WERI-Rb-1 (cell line): ENCODE measurements at regions not wholly inside any gene's neighbourhood (a gene's known extent, or its start where the extent isn't known, plus 50 kb on each side); places are given as distances from the start of the nearest gene placed in this dataset.

Experiments used
- DNase-seq: peaks from one replicate; pipeline ENCODE4 v3.0.0-alpha.2; 2020
- H3K27ac ChIP-seq: fragments of 250-450 bp; sonication (Bioruptor Pico); 2 replicates; pipeline ENCODE4 v1.5.1; 2020; ENCODE audit warnings: mild to moderate bottlenecking, moderate library complexity
- H3K27me3 ChIP-seq: fragments of 250-450 bp; sonication (Bioruptor Pico); 2 replicates; pipeline ENCODE4 v1.5.1; 2021; ENCODE audit warnings: mild to moderate bottlenecking, low read depth, moderate library complexity; ENCODE audit not compliant: insufficient read depth, severe bottlenecking
- H3K36me3 ChIP-seq: fragments of 250-450 bp; sonication (Bioruptor Pico); 2 replicates; pipeline ENCODE4 v1.5.1; 2020; ENCODE audit warnings: mild to moderate bottlenecking, moderate library complexity
- H3K4me3 ChIP-seq: 2 replicates; pipeline ENCODE4 v1.5.1; 2011; ENCODE audit warnings: low read depth, mild to moderate bottlenecking, control low read depth, low read length
- H3K9me3 ChIP-seq: fragments of 250-450 bp; sonication (Bioruptor Pico); 2 replicates; pipeline ENCODE4 v1.5.1; 2021; ENCODE audit warnings: mild to moderate bottlenecking, moderate library complexity; ENCODE audit not compliant: severe bottlenecking
- CTCF ChIP-seq: IDR thresholded peaks from 2 replicates; pipeline ENCODE4 v1.5.1; 2011; ENCODE audit warnings: low read depth, mild to moderate bottlenecking, control low read depth, inconsistent platforms, low read length

GRCh38 chr10:29826801-29827450 lies 192.2 kb upstream of the SVIL start:
- DNase-seq, result no peak
- no peak overlapping the region for H3K27ac ChIP-seq
- no peak overlapping the region for H3K4me3 ChIP-seq
- H3K36me3 ChIP-seq, result no peaks in the 10 kb centered on the region
- no peaks in the 10 kb centered on the region for H3K9me3 ChIP-seq
- no peaks in the 10 kb centered on the region for H3K27me3 ChIP-seq
- no peak for TF ChIP-seq CTCF

- H3K4me3 ChIP-seq, result no peak overlapping the region
- no peak for TF ChIP-seq CTCF
- H3K9me3 ChIP-seq, result no peaks in the 10 kb centered on the region
- H3K27ac ChIP-seq, result no peak overlapping the region
- no peak for DNase-seq
- no peaks in the 10 kb centered on the region for H3K27me3 ChIP-seq
- H3K36me3 ChIP-seq, result no peaks in the 10 kb centered on the region
These were observed 191.4 kb upstream of the SVIL start for GRCh38 chr10:29826221-29826620.

- DNase-seq, result no peak
- H3K9me3 ChIP-seq, result no peaks in the 10 kb centered on the region
- TF ChIP-seq CTCF, result no peak
- no peak overlapping the region for H3K4me3 ChIP-seq
- no peak overlapping the region for H3K27ac ChIP-seq
- H3K27me3 ChIP-seq, result no peaks in the 10 kb centered on the region
- no peaks in the 10 kb centered on the region for H3K36me3 ChIP-seq
These were observed 188.8 kb upstream of the SVIL start for GRCh38 chr10:29823553-29824080.

GRCh38 chr10:29820890-29821461 lies 186.2 kb upstream of the SVIL start:
- TF ChIP-seq CTCF, result no peak
- H3K27me3 ChIP-seq, result no peaks in the 10 kb centered on the region
- DNase-seq, result no peak
- no peak overlapping the region for H3K27ac ChIP-seq
- no peaks in the 10 kb centered on the region for H3K9me3 ChIP-seq
- no peak overlapping the region for H3K4me3 ChIP-seq
- no peaks in the 10 kb centered on the region for H3K36me3 ChIP-seq

- Histone ChIP-seq H3K4me3 (no peak overlapping the region), H3K9me3 (no peaks in the 10 kb centered on the region), H3K27me3 (no peaks in the 10 kb centered on the region), H3K27ac (no peak overlapping the region), H3K36me3 (no peaks in the 10 kb centered on the region)
- DNase-seq, result no peak
- TF ChIP-seq CTCF, result no peak
These were observed 182.2 kb upstream of the SVIL start for GRCh38 chr10:29816801-29817558.
